Uterus (tissue), 2 donors: ENCODE measurements at regions not wholly inside any gene's neighbourhood (a gene's known extent, or its start where the extent isn't known, plus 50 kb on each side); places are given as distances from the start of the nearest gene placed in this dataset.

Source experiments
- CTCF ChIP-seq, 4 experiments: fragments of 200-600 bp in 2 of 4; fragments of 450-650 bp in 2 of 4; sonication (generic) in 2 of 4; IDR thresholded peaks; one replicate each; pipeline ENCODE4 v1.5.1; 2016 to 2019; ENCODE audit warnings: antibody characterized with exemption in 4 of 4, mild to moderate bottlenecking in 2 of 4, moderate library complexity in 1 of 4
- POLR2A ChIP-seq, 2 donors: fragments of 450-650 bp; IDR thresholded peaks; one replicate each; pipeline ENCODE4 v1.6.1; 2016; ENCODE audit warnings: antibody characterized with exemption in 2 of 2, mild to moderate bottlenecking in 1 of 2, moderate library complexity in 1 of 2

DNA sequence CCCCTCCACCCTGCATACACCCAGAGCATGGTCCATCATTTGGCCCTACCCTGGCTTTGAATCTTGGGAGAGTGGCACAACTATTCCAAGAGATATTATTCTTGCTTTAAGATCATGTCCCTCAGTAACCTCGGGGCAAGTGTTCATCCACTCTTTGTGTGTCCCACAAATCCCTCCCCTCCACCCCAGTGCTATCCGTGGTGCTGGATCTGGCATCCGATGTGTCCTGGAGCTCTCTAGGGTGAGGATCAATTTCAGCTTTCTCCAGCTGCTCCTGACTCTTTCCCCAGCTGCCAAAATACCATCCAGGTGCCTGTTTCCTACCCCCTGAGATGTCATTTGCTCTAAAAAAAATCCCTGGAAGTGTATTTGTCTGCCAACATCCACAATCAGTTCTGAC is 64.8 kb upstream of the CMKLR1 start:
- TF ChIP-seq CTCF (IDR thresholded peaks at IDR 0.05) (no peak), POLR2A (IDR thresholded peaks at IDR 0.05) (no peak)
